ENCODE measurements at regions not wholly inside any gene's neighbourhood (a gene's known extent, or its start where the extent isn't known, plus 50 kb on each side); places are given as distances from the start of the nearest gene placed in this dataset.
"Not testable (repeated sequence)": the region's sequence is repeated elsewhere in the genome, so short reads cannot be mapped to it uniquely, and the experiment has no call there.

DNA sequence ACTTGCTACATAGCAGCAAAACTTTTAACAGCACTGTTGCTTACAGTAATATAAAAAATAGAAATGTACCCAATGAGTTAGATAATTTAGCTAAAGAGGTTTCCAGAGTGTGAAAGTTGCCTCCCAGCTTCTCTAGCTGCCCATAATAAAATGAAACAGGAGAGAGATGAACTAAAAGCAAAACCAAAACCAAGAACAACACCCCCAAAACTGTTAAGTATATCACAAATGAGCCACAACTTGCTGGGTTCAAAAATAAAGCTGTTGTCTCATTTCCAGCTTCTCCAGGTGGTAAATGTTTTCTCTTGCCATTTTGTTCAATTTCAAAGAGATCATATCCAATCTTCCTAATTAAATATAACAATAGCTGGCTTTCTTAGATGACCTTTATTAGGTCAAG is 614.0 kb downstream of the ETNK1 start:
- DNase-seq (ENCODE audit: low read depth in 2 of 2): no peak

DNA sequence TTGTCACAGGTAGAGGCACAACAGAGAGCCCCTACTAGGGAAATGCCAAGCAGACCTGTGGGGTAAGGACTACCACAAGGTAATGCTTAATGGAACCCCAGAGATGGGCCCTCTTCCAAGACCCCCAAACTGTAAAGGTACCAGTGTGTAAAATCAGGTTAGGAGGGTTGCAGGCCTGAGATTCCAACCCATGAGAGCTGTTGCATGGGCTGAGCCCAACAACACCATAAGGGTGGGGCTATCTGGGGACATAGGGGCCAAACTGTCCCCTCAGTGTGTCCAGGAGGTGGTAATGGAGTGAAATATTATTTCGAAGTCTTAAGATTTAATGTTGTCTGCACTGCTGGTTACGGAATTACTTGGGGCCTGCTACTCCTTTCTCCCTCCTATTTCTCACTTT is 620.2 kb downstream of the ETNK1 start:
- no peak for DNase-seq (ENCODE audit: low read depth in 2 of 2)

DNA sequence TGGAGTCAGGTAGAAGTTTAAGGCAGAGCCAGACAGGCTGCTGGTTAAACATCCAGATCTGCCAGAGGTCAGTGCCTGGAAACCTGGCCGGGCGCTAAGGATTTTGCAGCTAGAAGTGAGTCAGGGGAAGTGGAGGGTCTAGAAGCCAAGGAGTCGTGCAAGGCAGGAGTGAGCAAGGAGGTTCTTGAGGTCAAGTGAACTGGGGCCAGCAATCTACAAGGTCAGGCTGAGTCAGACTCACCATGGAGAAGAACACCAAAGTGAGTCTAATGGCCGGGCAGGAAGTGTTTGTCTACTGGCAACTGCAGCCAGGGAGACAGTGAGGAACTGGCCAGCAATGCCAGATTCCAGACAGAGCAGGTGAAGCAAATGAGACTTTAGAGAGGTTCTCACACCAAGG is 628.2 kb downstream of the ETNK1 start:
- DNase-seq (ENCODE audit: low read depth in 2 of 2): no peak

DNA sequence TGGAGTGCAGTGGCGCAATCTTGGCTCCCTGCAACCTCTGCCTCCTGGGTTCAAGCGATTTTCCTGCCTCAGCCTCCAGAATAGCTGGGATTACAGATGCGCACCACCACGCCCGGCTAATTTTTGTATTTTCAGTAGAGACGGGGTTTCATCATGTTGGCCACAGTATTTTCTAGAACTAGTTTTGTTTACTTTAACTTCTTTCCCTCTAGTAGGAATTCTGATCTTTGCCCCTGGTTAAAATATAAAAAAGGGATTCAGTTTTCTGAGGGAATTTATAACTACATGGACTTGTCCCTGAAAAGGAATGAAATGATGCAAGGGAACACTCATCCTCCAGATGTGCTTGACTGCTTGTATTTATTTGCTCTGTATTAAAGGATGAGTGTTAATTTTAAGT is 628.9 kb downstream of the ETNK1 start:
- not testable (repeated sequence) for DNase-seq (ENCODE audit: low read depth in 2 of 2)

DNA sequence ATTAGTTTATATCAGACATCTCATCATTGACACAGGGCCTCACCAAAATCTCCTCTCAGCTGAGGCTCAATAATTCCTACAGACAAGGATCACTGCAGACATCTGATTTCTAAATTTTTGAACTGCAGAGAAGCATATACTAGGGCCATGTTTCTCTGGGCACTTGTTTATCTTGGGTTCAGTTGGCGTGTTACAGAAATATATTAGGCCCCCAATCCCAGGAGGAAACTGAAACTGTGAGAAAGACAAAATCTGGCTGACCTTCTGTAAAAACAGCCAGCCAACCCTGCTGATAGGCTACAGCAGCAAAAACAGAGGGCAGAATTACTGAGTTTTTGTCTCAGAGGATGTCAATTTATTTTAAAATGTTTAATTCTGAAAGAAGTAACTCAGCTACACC is 634.6 kb downstream of the ETNK1 start:
- DNase-seq (ENCODE audit: low read depth in 2 of 2): no peak

DNA sequence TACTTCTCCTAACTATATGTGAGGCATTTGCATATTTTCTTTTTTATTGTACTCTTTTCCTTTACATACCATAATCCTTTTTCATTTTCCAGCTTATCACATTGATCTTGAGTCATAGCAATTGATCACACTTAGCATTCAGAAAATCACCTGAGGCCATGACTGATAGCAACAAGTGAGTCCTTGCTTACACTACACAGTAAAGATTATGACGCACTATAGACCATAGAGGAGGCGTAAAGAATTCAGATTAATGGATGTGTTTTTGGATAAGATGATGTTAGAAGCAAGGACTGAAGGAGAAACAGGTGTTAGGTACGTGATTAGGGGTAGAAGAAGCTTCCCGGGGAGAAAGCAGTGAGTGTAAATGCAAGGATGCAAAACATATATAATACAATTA is 637.7 kb downstream of the ETNK1 start:
- no peak for DNase-seq (ENCODE audit: low read depth in 2 of 2)

- DNase-seq (ENCODE audit: low read depth in 2 of 2): no peak
Observed at GRCh38 chr12:23277831-23278230, 652.9 kb downstream of the ETNK1 start.

DNA sequence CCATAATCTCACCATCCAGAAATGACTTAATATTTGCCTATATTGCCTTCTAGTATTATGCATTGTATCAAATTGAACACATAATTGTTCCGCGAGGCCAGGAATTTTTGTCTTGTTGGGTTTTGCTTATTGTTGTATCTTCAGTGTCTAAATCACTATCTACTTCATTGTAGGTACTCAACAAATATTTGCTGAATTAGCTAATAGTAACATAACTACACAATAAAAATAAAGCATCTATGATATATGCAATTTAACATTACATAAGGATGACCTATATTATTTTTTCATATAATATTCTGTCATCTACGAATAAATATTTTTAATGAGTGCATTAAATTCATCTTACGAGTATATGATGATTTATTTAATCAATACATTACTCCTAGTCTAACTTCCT is 656.3 kb downstream of the ETNK1 start:
- DNase-seq (ENCODE audit: low read depth in 2 of 2): no peak

GRCh38 chr12:23282701-23283100 is 657.7 kb downstream of the ETNK1 start:
- no peak for DNase-seq (ENCODE audit: low read depth in 2 of 2)

DNA sequence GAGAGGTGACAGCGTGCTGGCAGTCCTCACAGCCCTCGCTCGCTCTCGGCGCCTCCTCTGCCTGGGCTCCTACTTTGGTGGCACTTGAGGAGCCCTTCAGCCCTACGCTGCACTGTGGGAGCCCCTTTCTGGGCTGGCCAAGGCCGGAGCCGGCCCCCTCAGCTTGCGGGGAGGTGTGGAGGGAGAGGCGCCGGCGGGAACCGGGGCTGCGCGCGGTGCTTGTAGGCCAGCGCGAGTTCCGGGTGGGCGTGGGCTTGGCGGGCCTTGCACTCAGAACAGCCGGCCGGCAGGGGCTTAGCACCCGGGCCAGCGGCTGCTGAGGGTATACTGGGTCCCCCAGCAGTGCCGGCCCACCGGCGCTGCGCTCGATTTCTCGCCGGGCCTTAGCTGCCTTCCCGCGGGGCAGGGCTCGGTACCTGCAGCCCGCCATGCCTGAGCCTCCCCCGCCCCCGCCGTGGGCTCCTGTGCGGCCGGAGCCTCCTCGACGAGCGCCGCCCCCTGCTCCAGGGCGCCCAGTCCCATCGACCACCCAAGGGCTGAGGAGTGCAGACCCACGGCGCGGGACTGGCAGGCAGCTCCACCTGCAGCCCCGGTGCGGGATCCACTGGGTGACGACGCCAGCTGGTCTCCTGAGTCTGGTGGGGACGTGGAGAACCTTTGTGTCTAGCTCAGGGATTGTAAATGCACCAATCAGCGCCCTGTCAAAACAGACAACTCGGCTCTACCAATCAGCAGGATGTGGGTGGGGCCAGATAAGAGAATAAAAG is 661.0 kb downstream of the ETNK1 start:
- not testable (repeated sequence) for DNase-seq (ENCODE audit: low read depth in 2 of 2)

DNA sequence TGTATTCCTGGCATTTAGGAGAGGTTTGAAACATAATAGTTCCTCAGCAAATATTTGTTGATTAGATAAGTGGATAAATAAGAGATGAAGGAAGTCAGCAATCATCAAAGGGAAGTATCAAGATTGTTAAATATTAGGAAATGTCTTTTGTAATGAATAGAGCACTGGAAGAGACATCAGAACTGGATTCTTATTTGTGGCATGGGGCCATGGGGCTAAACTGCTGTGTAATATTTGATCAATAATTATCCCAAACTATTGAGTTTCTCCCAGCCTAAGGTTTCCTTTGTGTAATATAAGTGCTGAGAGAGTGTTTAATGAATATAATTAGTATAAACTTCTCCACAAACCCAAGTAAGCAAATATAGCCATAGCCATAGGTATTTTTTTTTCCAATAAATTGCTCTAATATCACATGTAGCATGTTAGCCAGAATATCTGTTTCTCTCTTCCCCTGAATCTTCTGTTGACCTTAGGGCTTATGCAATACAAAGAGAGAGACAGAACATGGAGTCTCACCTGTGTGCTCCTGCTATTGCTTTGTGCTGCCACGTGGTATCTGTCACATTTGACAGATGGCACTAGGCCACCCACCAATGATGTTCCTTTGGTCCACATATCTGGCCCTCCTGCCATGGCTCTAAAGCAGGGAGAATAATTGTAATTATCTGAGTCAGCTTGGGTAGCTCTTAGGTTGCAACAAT is 658.7 kb downstream of the SOX5 start:
- no peak for DNase-seq (ENCODE audit: low read depth in 2 of 2)

- no peak for DNase-seq (ENCODE audit: low read depth in 2 of 2)
Observed at GRCh38 chr12:23303220-23303619, 646.2 kb downstream of the SOX5 start.

DNA sequence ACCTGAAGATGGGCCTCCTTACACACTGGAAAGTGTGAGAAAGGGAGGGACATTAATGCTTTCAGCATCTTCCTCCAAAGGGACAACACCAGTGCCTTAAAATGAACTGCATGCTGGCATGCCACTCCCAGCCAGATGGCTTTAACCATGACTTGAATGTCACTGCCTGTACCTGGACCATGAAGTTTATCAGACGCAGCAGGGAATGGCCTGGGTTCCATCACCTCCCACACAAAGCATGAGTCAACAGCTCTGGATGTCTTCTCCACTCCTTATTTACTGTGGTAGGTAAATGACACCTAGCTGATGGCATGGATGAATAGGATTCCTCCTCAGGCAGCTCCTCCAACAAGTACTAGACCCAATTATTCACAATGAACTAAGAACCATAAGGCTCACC is 645.6 kb downstream of the SOX5 start:
- DNase-seq (ENCODE audit: low read depth in 2 of 2): no peak

DNA sequence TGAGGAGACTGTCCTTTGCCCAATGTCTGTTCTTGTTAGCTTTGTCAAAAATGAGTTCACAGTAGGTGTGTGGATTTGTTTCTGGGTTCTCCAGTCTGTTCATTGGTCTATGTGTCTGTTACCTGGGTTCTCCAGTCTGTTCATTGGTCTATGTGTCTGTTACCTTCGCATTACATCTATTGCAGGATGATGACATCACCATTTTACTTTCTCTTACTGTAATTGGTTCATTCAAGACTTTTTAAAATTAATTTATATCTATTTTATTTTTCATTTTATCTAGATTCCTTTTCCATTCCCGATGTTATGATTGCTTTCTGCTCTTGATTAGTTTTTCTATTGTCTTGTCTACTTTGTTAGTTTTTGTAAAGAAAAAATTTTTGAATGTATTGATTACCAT is 615.5 kb downstream of the SOX5 start:
- DNase-seq (ENCODE audit: low read depth in 2 of 2): no peak

- DNase-seq (ENCODE audit: low read depth in 2 of 2): no peak
Observed at GRCh38 chr12:23335593-23335992, 613.9 kb downstream of the SOX5 start.

DNA sequence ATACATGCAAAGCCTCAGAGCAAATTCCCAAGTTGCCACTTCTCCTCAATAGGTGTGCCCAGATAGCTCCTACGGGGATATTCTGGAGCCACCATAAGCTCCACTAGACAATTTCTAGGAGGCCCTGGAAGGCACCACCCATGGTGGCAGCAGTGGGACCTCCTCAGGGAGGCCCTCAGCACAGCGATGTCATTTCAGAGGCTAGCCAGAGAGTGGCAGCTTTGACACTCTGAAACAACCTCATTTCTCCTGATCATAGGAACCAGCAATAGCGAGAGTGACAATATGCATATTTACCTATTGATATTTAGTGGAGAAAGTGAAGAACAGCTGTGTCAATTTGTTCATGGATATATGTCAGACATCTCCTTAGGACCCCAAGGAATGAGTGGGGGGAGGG is 612.3 kb downstream of the SOX5 start:
- DNase-seq (ENCODE audit: low read depth in 2 of 2): no peak

DNA sequence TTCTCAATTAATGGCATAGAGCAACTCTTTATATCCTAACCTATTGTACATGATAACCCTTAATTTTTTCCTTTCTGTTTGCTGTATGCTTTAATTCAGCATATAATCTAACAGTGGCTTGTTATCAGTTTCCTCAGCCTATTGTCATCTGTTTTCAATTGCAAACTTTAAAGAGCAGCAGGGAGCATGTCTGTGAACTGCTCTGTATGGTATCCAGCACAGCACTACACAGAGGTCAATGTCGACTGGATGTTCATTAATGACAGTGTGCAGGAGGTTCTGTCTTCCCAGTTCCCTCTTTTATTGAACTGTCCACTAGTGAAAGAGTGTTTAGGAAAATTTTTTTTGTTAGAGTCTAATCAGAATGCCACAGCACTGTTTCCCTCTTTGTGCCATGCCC is 609.1 kb downstream of the SOX5 start:
- no peak for DNase-seq (ENCODE audit: low read depth in 2 of 2)

DNA sequence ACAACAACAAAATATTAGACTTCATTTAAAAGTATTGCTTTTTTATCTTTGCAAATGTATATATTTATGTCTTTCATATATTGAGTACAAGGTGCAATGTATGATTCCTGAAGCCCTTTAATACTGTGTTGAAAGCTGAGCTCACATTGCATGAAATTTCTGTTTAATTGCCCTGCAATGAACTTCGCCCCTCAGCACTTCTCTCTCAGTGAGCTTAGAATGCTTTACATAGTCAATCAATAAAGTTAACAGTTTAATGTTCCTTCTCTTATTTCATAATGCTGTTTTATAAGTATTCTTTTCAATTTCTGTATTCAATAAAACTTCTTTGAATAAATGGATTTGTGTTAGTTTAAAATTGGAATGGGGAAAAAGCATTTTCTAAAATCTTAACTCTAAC is 607.1 kb downstream of the SOX5 start:
- no peak for DNase-seq (ENCODE audit: low read depth in 2 of 2)

DNA sequence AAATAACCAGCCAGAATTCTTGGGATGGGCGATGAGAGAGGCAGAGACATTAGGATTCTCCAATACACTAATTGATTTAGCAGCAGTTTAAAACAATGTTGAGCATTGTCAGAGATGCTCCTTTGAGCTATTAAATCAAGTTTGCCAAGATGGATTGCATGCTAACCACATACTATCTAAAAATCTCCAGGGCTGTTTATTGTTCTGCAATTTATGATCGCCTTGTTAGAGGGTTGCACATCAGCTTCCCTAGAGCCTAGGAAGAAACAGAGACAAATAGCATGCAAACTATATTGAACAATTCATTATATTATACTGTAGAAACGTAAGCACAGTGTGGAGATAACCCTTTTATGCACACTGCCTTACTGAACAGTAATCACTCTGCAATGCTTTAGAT is 599.9 kb downstream of the SOX5 start:
- DNase-seq (ENCODE audit: low read depth in 2 of 2): no peak

GRCh38 chr12:23350808-23351207 is 598.7 kb downstream of the SOX5 start:
- DNase-seq (ENCODE audit: low read depth in 2 of 2): no peak

- no peak for DNase-seq (ENCODE audit: low read depth in 2 of 2)
Observed at GRCh38 chr12:23352670-23353069, 596.8 kb downstream of the SOX5 start.

DNA sequence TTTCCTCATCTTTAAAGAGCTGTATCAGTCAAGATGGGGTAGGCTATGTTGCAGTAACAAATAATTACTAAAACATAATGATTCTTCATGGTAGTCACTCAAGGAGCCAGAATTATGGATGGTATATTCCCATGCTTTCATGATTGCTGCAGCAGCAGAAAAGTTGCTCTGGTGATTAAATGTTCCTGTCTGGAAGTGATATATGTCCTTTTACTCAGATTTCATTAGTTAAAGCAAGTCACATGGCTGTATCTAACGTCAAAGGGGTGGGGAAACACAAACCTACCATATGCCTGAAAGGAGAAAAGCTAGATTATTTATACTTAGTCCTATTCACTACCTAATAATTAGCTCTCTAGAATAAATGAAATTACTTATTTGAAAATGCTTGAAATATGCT is 594.7 kb downstream of the SOX5 start:
- DNase-seq (ENCODE audit: low read depth in 2 of 2): no peak

GRCh38 chr12:23356440-23356839 is 593.0 kb downstream of the SOX5 start:
- no peak for DNase-seq (ENCODE audit: low read depth in 2 of 2)
